T-helper 2 cell treated with Interferon-gamma antibody and Interleukin-4, amounts not matched to agents 5 μg/mL and 100 μg/mL, for 36 hours (primary cell): ENCODE measurements at regions not wholly inside any gene's neighbourhood (a gene's known extent, or its start where the extent isn't known, plus 50 kb on each side); places are given as distances from the start of the nearest gene placed in this dataset.

ENCODE experiments used
- DNase-seq: peaks from one replicate; pipeline ENCODE4 v3.0.0; 2021; ENCODE audit warnings: low spot score
- H3K27ac Mint-ChIP-seq: one replicate; pipeline ENCODE4 v1.8.0; 2021; ENCODE audit warnings: mild to moderate bottlenecking, mixed read lengths
- H3K27me3 Mint-ChIP-seq: one replicate; pipeline ENCODE4 v1.8.0; 2021; ENCODE audit warnings: low read depth, mixed read lengths
- H3K36me3 Mint-ChIP-seq: one replicate; pipeline ENCODE4 v1.8.0; 2021; ENCODE audit warnings: low read depth, mixed read lengths
- H3K4me1 Mint-ChIP-seq: one replicate; pipeline ENCODE4 v1.8.0; 2021; ENCODE audit warnings: low read depth, mixed read lengths
- H3K4me3 Mint-ChIP-seq: one replicate; pipeline ENCODE4 v1.8.0; 2022; ENCODE audit warnings: mild to moderate bottlenecking, moderate library complexity, mixed read lengths
- H3K9me3 Mint-ChIP-seq: one replicate; pipeline ENCODE4 v1.8.0; 2021; ENCODE audit warnings: mixed read lengths

- Mint-ChIP-seq H3K4me1 (no peaks in the 10 kb centered on the region), H3K27ac (no peak overlapping the region), H3K9me3 (peaks cover 16% of the 10 kb centered on the region), H3K4me3 (no peak overlapping the region), H3K27me3 (no peaks in the 10 kb centered on the region), H3K36me3 (no peaks in the 10 kb centered on the region)
- no peak for DNase-seq
Observed at GRCh38 chr5:26482810-26483375, 555.5 kb downstream of the CDH9 start.

DNA sequence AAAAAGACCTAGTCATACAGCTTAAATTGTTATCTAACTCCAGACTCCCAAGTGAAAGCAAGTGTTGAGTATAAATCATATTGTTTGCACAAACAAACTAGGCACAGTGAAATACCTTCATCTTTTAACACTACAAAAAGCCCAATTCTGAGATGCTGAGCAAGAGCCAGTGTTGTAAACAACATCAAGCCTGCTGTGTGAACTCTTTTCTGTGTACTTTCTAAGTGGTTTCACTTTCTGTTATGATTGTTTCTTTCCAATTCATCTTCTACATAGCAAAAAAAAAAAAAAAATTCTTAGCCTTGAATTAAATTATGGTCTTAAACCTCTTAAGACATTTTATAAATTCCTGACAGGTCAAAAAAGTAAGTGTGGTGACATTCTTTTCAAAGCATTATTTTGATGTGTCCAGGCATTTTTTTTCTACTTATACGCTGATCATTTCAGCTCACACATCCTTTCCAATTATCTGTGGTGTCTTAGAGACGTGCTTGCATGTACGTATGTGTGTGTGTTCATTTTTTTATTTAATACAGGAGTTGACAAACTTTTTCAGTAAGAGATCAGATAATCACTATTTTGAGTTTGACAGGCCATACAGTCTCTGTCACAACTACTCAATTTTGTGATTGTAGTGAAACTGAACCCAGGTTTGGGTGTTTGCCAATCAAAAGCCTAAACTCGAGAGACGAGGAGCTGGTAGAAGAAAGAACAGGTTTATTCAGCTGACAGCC lies 556.1 kb downstream of the CDH9 start:
- Mint-ChIP-seq H3K9me3 (peaks cover 9% of the 10 kb centered on the region), H3K4me1 (no peaks in the 10 kb centered on the region), H3K27me3 (no peaks in the 10 kb centered on the region), H3K4me3 (no peak overlapping the region), H3K27ac (no peak overlapping the region), H3K36me3 (no peaks in the 10 kb centered on the region)
- DNase-seq: no peak

DNA sequence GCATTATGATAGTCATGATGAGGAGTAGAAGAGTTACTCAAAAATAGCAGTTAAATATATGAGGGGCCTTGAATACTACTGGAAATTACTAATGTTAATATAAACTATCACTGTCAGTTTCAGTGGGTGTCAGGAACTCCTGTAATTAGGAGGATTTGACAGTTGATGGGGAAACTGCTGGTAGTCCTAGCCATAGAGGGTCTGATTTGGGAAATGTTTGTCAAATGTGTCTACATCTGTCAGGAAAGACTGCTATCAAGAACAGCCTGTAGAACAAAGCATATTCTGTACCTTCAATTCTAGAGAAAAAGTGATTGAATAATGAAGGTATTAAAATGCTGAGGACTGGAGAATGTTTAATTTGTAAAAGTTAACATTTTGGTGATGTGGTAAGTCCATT lies 567.9 kb downstream of the CDH9 start:
- H3K4me3 Mint-ChIP-seq: no peak overlapping the region
- peaks cover 22% of the 10 kb centered on the region for H3K9me3 Mint-ChIP-seq
- no peaks in the 10 kb centered on the region for H3K36me3 Mint-ChIP-seq
- no peak overlapping the region for H3K27ac Mint-ChIP-seq
- no peak for DNase-seq
- no peaks in the 10 kb centered on the region for H3K4me1 Mint-ChIP-seq
- no peaks in the 10 kb centered on the region for H3K27me3 Mint-ChIP-seq

DNA sequence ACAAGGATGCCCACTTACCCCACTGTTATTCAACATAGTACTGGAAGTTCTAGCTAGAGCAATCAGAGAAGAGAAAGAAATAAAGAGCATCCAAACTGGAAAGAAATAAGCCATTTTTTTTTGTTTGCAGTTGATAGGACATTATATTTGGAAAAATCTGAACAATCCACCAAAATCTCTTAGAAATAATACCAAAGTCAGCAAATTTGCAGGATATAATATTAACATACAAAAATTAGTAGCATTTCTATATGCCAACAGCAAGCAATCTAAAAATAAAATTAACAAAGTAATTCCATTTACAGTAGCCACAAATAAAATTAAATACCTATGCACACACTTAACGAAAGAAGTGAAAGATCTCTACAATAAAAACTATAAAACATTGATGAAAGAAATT lies 599.3 kb downstream of the CDH9 start:
- H3K4me1 Mint-ChIP-seq: no peaks in the 10 kb centered on the region
- peaks cover 55% of the 10 kb centered on the region for H3K9me3 Mint-ChIP-seq
- H3K27me3 Mint-ChIP-seq: no peaks in the 10 kb centered on the region
- H3K27ac Mint-ChIP-seq: no peak overlapping the region
- DNase-seq: no peak
- no peaks in the 10 kb centered on the region for H3K36me3 Mint-ChIP-seq
- no peak overlapping the region for H3K4me3 Mint-ChIP-seq

DNA sequence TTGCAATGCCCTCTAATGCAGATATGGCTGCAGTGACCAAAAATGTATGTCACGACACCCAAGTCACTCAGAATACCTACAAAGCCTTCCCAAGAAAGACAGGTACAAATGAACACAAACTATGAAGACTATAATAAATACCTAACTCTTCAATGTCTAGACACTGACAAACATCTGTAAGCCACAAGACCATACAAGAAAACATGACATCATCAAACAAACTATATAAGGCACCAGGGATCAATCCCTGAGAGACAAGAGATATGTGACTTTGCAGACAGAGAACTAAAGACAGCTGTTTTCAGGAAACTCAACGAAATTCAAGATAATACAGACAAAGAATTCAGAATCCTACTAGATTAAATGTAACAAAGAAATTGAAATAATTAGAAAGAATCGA lies 603.7 kb downstream of the CDH9 start:
- H3K4me1 Mint-ChIP-seq: no peaks in the 10 kb centered on the region
- no peak for DNase-seq
- peaks cover 60% of the 10 kb centered on the region for H3K9me3 Mint-ChIP-seq
- H3K36me3 Mint-ChIP-seq: no peaks in the 10 kb centered on the region
- no peak overlapping the region for H3K4me3 Mint-ChIP-seq
- no peak overlapping the region for H3K27ac Mint-ChIP-seq
- H3K27me3 Mint-ChIP-seq: no peaks in the 10 kb centered on the region

- no peaks in the 10 kb centered on the region for H3K36me3 Mint-ChIP-seq
- no peak for DNase-seq
- no peaks in the 10 kb centered on the region for H3K27me3 Mint-ChIP-seq
- H3K4me3 Mint-ChIP-seq: no peak overlapping the region
- H3K4me1 Mint-ChIP-seq: no peaks in the 10 kb centered on the region
- peaks cover 45% of the 10 kb centered on the region for H3K9me3 Mint-ChIP-seq
- H3K27ac Mint-ChIP-seq: no peak overlapping the region
Observed at GRCh38 chr5:26432386-26432785, 606.0 kb downstream of the CDH9 start.

GRCh38 chr5:26430323-26430722 lies 608.1 kb downstream of the CDH9 start:
- no peaks in the 10 kb centered on the region for H3K27me3 Mint-ChIP-seq

DNA sequence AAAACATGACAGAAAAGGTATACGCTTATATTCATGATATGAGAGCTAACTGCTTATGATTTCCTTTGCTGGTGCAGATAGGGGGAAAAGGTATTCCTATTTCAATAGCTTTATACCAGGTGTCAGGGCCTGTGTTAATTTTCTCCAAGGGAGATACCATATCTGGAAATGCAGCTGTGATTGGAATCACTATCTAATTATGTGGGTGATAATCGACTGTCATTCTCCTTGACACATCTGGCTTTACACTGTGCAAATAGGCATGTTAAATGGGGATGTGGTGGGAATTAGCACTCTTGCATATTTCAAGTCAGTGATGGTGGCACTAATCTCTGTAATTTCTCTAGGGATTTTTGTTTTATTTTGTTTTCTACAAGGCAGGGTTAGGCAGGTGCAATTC lies 611.1 kb downstream of the CDH9 start:
- Mint-ChIP-seq H3K4me1 (no peaks in the 10 kb centered on the region), H3K36me3 (no peaks in the 10 kb centered on the region), H3K27ac (no peak overlapping the region), H3K27me3 (no peaks in the 10 kb centered on the region), H3K4me3 (no peak overlapping the region), H3K9me3 (peaks cover 51% of the 10 kb centered on the region)
- no peak for DNase-seq

More at GRCh38 chr5:26430323-26430722, 608.1 kb downstream of the CDH9 start:
- Mint-ChIP-seq H3K36me3 (no peaks in the 10 kb centered on the region), H3K27ac (no peak overlapping the region), H3K9me3 (peaks cover 48% of the 10 kb centered on the region), H3K4me1 (no peaks in the 10 kb centered on the region), H3K4me3 (no peak overlapping the region)
- DNase-seq: no peak

GRCh38 chr5:26419987-26420386 lies 618.4 kb downstream of the CDH9 start:
- Mint-ChIP-seq H3K36me3 (no peaks in the 10 kb centered on the region), H3K27me3 (no peaks in the 10 kb centered on the region), H3K9me3 (peaks cover 34% of the 10 kb centered on the region), H3K27ac (no peak overlapping the region), H3K4me3 (no peak overlapping the region), H3K4me1 (no peaks in the 10 kb centered on the region)
- no peak for DNase-seq

DNA sequence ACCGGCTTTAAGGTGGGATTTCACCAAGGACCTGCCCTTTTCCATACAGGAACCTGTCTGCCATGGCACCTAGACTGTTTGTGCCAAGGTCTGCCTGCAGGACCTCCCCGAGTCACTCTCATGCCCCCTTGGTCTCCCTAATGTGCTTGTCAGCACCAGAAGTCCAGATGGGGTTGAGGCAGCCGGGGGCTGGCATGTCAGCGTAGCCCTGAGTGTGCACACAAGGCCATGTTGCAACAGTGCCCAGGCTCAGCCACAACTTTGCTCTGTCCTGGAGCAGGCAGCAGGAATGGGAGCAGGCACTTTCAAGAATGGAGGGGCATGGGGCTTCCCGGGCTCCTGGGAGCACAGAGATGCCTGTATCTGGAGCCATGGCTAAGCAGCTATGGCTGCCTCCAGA lies 621.5 kb downstream of the CDH9 start:
- H3K27ac Mint-ChIP-seq: no peak overlapping the region
- no peaks in the 10 kb centered on the region for H3K4me1 Mint-ChIP-seq

DNA sequence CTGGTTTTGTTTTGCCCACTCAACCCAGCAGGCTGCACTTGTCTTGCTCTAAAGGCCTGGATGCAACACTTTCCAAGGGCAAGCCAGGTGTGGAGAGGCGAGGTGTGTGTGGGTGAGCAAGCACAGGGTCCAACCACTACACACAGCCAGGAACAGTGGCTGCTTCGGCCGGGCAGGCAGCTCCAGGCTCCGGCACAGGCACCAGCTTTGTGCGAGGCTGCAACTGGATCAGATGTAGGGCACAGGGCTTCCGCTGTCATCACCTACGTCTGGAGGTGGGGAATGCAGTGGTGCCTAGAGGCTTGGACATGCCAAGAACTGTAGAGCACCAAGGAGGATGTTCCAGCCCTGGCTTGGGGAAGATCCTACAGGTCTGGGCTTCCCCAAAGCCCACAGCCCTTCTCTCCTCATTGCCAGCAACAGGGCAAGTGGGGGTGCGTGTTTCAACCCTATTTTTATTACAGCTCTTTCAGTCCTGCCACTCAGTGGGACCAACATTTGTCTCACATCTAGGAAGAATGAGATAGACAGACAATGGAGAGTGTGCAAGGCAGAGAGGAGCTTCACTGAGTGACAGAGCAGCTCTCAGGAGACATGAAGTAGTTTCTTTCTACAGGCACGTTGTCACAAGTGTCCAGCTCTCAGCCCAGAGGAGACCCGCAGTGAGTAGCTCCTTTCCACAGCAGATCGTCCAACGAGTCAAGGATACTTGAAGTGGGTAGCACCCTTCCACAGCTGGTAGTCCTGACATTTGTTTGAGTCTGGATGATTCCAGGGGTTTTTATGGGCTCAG lies 622.2 kb downstream of the CDH9 start:
- H3K4me3 Mint-ChIP-seq: no peak overlapping the region
- H3K27ac Mint-ChIP-seq: no peak overlapping the region
- no peaks in the 10 kb centered on the region for H3K27me3 Mint-ChIP-seq
- no peaks in the 10 kb centered on the region for H3K36me3 Mint-ChIP-seq
- H3K9me3 Mint-ChIP-seq: peaks cover 13% of the 10 kb centered on the region
- no peak for DNase-seq
- no peaks in the 10 kb centered on the region for H3K4me1 Mint-ChIP-seq

More for the DNA sequence above, 621.5 kb downstream of the CDH9 start:
- H3K36me3 Mint-ChIP-seq: no peaks in the 10 kb centered on the region
- DNase-seq: no peak
- peaks cover 20% of the 10 kb centered on the region for H3K9me3 Mint-ChIP-seq
- no peak overlapping the region for H3K4me3 Mint-ChIP-seq
- H3K27me3 Mint-ChIP-seq: no peaks in the 10 kb centered on the region

GRCh38 chr5:26390608-26391007 lies 647.8 kb downstream of the CDH9 start:
- no peak overlapping the region for H3K4me3 Mint-ChIP-seq
- no peaks in the 10 kb centered on the region for H3K4me1 Mint-ChIP-seq
- H3K36me3 Mint-ChIP-seq: no peaks in the 10 kb centered on the region
- DNase-seq: no peak
- no peak overlapping the region for H3K27ac Mint-ChIP-seq
- peaks cover 57% of the 10 kb centered on the region for H3K9me3 Mint-ChIP-seq
- no peaks in the 10 kb centered on the region for H3K27me3 Mint-ChIP-seq

DNA sequence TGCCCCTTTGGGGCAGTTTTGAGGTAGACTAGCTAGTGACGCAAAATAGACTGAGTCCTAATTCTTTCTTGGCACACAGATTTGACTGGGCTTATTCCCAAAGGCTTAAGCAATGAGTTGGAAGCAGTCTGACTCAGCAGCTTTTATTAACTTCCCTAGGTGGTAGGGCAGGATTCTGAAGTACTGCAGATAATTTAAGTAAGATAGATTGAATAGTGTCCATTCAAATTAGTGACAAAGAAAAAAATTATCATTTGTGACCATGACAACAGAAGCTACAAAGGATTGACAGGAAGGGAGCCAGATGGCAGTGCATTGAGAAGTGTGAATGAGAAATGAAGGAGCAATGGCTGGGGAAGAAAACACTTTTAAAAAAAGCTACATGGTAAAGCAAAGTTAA lies 649.4 kb downstream of the CDH9 start:
- Mint-ChIP-seq H3K36me3 (no peaks in the 10 kb centered on the region), H3K9me3 (peaks cover 48% of the 10 kb centered on the region), H3K4me1 (no peaks in the 10 kb centered on the region), H3K27me3 (no peaks in the 10 kb centered on the region), H3K4me3 (no peak overlapping the region), H3K27ac (no peak overlapping the region)
- DNase-seq: no peak

- no peaks in the 10 kb centered on the region for H3K36me3 Mint-ChIP-seq
- no peak overlapping the region for H3K27ac Mint-ChIP-seq
- H3K9me3 Mint-ChIP-seq: peaks cover 39% of the 10 kb centered on the region
- H3K4me1 Mint-ChIP-seq: no peaks in the 10 kb centered on the region
- no peaks in the 10 kb centered on the region for H3K27me3 Mint-ChIP-seq
- DNase-seq: no peak
- no peak overlapping the region for H3K4me3 Mint-ChIP-seq
Observed at GRCh38 chr5:26386532-26386931, 651.9 kb downstream of the CDH9 start.
